Osteoblast (primary cell): ENCODE measurements at regions not wholly inside any gene's neighbourhood (a gene's known extent, or its start where the extent isn't known, plus 50 kb on each side); places are given as distances from the start of the nearest gene placed in this dataset.

ENCODE experiments used
- DNase-seq: peaks from one replicate; pipeline ENCODE4 v3.0.0; 2011; ENCODE audit warnings: low spot score, mixed read lengths; ENCODE audit not compliant: insufficient read length; ENCODE audit errors: missing footprints
- H2AFZ ChIP-seq: 2 replicates; pipeline ENCODE4 v1.6.0; 2011; ENCODE audit warnings: mild to moderate bottlenecking, low read length
- H3K27ac ChIP-seq: 2 replicates; pipeline ENCODE4 v1.5.1; 2011; ENCODE audit warnings: mild to moderate bottlenecking, low read depth, low read length, moderate library complexity
- H3K27me3 ChIP-seq: 2 replicates; pipeline ENCODE4 v1.6.0; 2012; ENCODE audit warnings: mild to moderate bottlenecking, control low read depth, inconsistent platforms, low read length, moderate library complexity; ENCODE audit not compliant: insufficient read depth
- H3K36me3 ChIP-seq: 2 replicates; pipeline ENCODE4 v1.5.1; 2011; ENCODE audit warnings: mild to moderate bottlenecking, low read length, control low read depth, moderate library complexity; ENCODE audit not compliant: insufficient read depth
- H3K4me1 ChIP-seq: 2 replicates; pipeline ENCODE4 v1.5.1; 2011; ENCODE audit warnings: mild to moderate bottlenecking, low read length, control low read depth, moderate library complexity; ENCODE audit not compliant: insufficient read depth
- H3K4me2 ChIP-seq: 2 replicates; pipeline ENCODE4 v1.6.0; 2011; ENCODE audit warnings: mild to moderate bottlenecking, low read length; ENCODE audit not compliant: insufficient read depth
- H3K4me3 ChIP-seq: fragments of 200-600 bp; sonication (generic); 3 replicates; pipeline ENCODE4 v1.5.1; 2012; ENCODE audit warnings: mild to moderate bottlenecking, low read length, inconsistent platforms; ENCODE audit not compliant: insufficient read depth
- H3K79me2 ChIP-seq: 2 replicates; pipeline ENCODE4 v1.6.0; 2012; ENCODE audit warnings: mild to moderate bottlenecking, low read length, control low read depth, inconsistent platforms; ENCODE audit not compliant: insufficient read depth
- H3K9me3 ChIP-seq: 2 replicates; pipeline ENCODE4 v1.5.1; 2011; ENCODE audit warnings: low read depth, low read length, control low read depth
- H4K20me1 ChIP-seq: 2 replicates; pipeline ENCODE4 v1.6.0; 2012; ENCODE audit warnings: mild to moderate bottlenecking, low read length, control low read depth; ENCODE audit not compliant: insufficient read depth
- CTCF ChIP-seq: IDR thresholded peaks from 2 replicates; pipeline ENCODE4 v1.5.1; 2011; ENCODE audit warnings: mild to moderate bottlenecking, low read depth, low read length, moderate library complexity; ENCODE audit errors: extremely low read depth

- no peak for DNase-seq
- H3K79me2 ChIP-seq, result no peaks in the 10 kb centered on the region
- H3K4me2 ChIP-seq, result no peak overlapping the region
- no peak for TF ChIP-seq CTCF
- H3K27me3 ChIP-seq, result no peaks in the 10 kb centered on the region
- no peak overlapping the region for H2AFZ ChIP-seq
- no peak overlapping the region for H3K4me3 ChIP-seq
- no peak overlapping the region for H3K27ac ChIP-seq
- no peaks in the 10 kb centered on the region for H3K4me1 ChIP-seq
- H3K36me3 ChIP-seq, result no peaks in the 10 kb centered on the region
- H4K20me1 ChIP-seq, result no peaks in the 10 kb centered on the region
- no peaks in the 10 kb centered on the region for H3K9me3 ChIP-seq
Measured at GRCh38 chr13:59346999-59347723, 816.6 kb downstream of the DIAPH3 start.

- no peak overlapping the region for H3K27ac ChIP-seq
Measured at GRCh38 chr13:59348617-59349016, 815.1 kb downstream of the DIAPH3 start.

GRCh38 chr13:59352600-59352999 lies 811.1 kb downstream of the DIAPH3 start:
- Histone ChIP-seq H2AFZ (no peak overlapping the region), H3K4me2 (no peak overlapping the region), H3K9me3 (no peaks in the 10 kb centered on the region), H3K27ac (no peak overlapping the region), H3K27me3 (no peaks in the 10 kb centered on the region), H4K20me1 (no peaks in the 10 kb centered on the region), H3K79me2 (no peaks in the 10 kb centered on the region), H3K36me3 (no peaks in the 10 kb centered on the region), H3K4me1 (no peaks in the 10 kb centered on the region), H3K4me3 (no peak overlapping the region)
- no peak for TF ChIP-seq CTCF
- DNase-seq, result peak; percentile 18

More at GRCh38 chr13:59348617-59349016, 815.1 kb downstream of the DIAPH3 start:
- Histone ChIP-seq H3K79me2 (no peaks in the 10 kb centered on the region), H3K36me3 (no peaks in the 10 kb centered on the region), H2AFZ (no peak overlapping the region), H3K4me1 (no peaks in the 10 kb centered on the region), H3K27me3 (no peaks in the 10 kb centered on the region), H3K9me3 (no peaks in the 10 kb centered on the region), H3K4me3 (no peak overlapping the region), H4K20me1 (no peaks in the 10 kb centered on the region), H3K4me2 (no peak overlapping the region)
- TF ChIP-seq CTCF, result no peak
- DNase-seq, result no peak

GRCh38 chr13:59354665-59355369 lies 808.9 kb downstream of the DIAPH3 start:
- Histone ChIP-seq H3K4me1 (no peaks in the 10 kb centered on the region), H3K4me2 (no peak overlapping the region), H3K4me3 (no peak overlapping the region), H3K27ac (no peak overlapping the region), H2AFZ (no peak overlapping the region), H3K79me2 (no peaks in the 10 kb centered on the region), H3K36me3 (no peaks in the 10 kb centered on the region), H3K27me3 (no peaks in the 10 kb centered on the region), H4K20me1 (no peaks in the 10 kb centered on the region), H3K9me3 (no peaks in the 10 kb centered on the region)
- DNase-seq, result no peak
- TF ChIP-seq CTCF, result no peak
